Kidney epithelial cell (primary cell): ENCODE measurements at regions not wholly inside any gene's neighbourhood (a gene's known extent, or its start where the extent isn't known, plus 50 kb on each side); places are given as distances from the start of the nearest gene placed in this dataset.

Experiments
- DNase-seq: peaks from one replicate; pipeline ENCODE4 v3.0.0-alpha.2; 2010; ENCODE audit warnings: low read depth
- H3K27me3 ChIP-seq: 2 replicates; pipeline ENCODE4 v1.6.0; 2011; ENCODE audit warnings: low read length; ENCODE audit not compliant: control insufficient read depth, insufficient read depth
- H3K36me3 ChIP-seq: 2 replicates; pipeline ENCODE4 v1.5.1; 2011; ENCODE audit warnings: low read length; ENCODE audit not compliant: control insufficient read depth, insufficient read depth
- H3K4me3 ChIP-seq: 2 replicates; pipeline ENCODE4 v1.5.1; 2011; ENCODE audit warnings: low read depth, mild to moderate bottlenecking, control low read depth, low read length
- CTCF ChIP-seq: IDR thresholded peaks from 2 replicates; pipeline ENCODE4 v1.5.1; 2011; ENCODE audit warnings: mild to moderate bottlenecking, moderate library complexity, low read length, control low read depth, inconsistent platforms; ENCODE audit not compliant: insufficient read depth, poor library complexity, severe bottlenecking

- TF ChIP-seq CTCF, result no peak
Measured at GRCh38 chr14:21884995-21885394, 211.4 kb upstream of the OR4E1 start.

GRCh38 chr14:21882226-21882625 lies 208.6 kb upstream of the OR4E1 start:
- no peak for TF ChIP-seq CTCF
- no peak overlapping the region for H3K4me3 ChIP-seq
- no peak for DNase-seq
- no peaks in the 10 kb centered on the region for H3K36me3 ChIP-seq
- H3K27me3 ChIP-seq, result no peaks in the 10 kb centered on the region

More at GRCh38 chr14:21884995-21885394, 211.4 kb upstream of the OR4E1 start:
- H3K4me3 ChIP-seq, result no peak overlapping the region
- no peaks in the 10 kb centered on the region for H3K36me3 ChIP-seq
- H3K27me3 ChIP-seq, result no peaks in the 10 kb centered on the region
- DNase-seq, result no peak

GRCh38 chr14:21880918-21881317 lies 207.3 kb upstream of the OR4E1 start:
- Histone ChIP-seq H3K4me3 (no peak overlapping the region), H3K27me3 (no peaks in the 10 kb centered on the region), H3K36me3 (no peaks in the 10 kb centered on the region)
- no peak for DNase-seq
- TF ChIP-seq CTCF, result no peak

- H3K36me3 ChIP-seq, result no peaks in the 10 kb centered on the region
- no peak for TF ChIP-seq CTCF
- H3K4me3 ChIP-seq, result no peak overlapping the region
- no peak for DNase-seq
- no peaks in the 10 kb centered on the region for H3K27me3 ChIP-seq
Measured at GRCh38 chr14:21875791-21876190, 202.2 kb upstream of the OR4E1 start.

GRCh38 chr14:21874946-21875345 lies 201.3 kb upstream of the OR4E1 start:
- no peaks in the 10 kb centered on the region for H3K36me3 ChIP-seq
- no peak for TF ChIP-seq CTCF
- no peak for DNase-seq
- no peak overlapping the region for H3K4me3 ChIP-seq
- H3K27me3 ChIP-seq, result no peaks in the 10 kb centered on the region

GRCh38 chr14:21874167-21874566 lies 200.5 kb upstream of the OR4E1 start:
- H3K4me3 ChIP-seq, result no peak overlapping the region
- DNase-seq, result no peak
- no peak for TF ChIP-seq CTCF
- no peaks in the 10 kb centered on the region for H3K27me3 ChIP-seq
- no peaks in the 10 kb centered on the region for H3K36me3 ChIP-seq
